Esophagus (tissue), 2 donors: ENCODE measurements at regions not wholly inside any gene's neighbourhood (a gene's known extent, or its start where the extent isn't known, plus 50 kb on each side); places are given as distances from the start of the nearest gene placed in this dataset.

Experiments used
- H3K27ac ChIP-seq, 2 donors: one replicate each; pipeline ENCODE4 v1.5.1; 2013; ENCODE audit warnings: low read depth in 2 of 2, mild to moderate bottlenecking in 2 of 2, inconsistent platforms in 1 of 2, low read length in 1 of 2, moderate library complexity in 1 of 2
- H3K27me3 ChIP-seq, 2 donors: one replicate each; pipeline ENCODE4 v1.6.1; 2013; ENCODE audit warnings: low read length in 2 of 2, control low read depth in 1 of 2, mild to moderate bottlenecking in 1 of 2; ENCODE audit not compliant: insufficient read depth in 2 of 2, control insufficient read depth in 1 of 2
- H3K36me3 ChIP-seq, 2 donors: one replicate each; pipeline ENCODE4 v1.6.1; 2013; ENCODE audit warnings: low read length in 1 of 2; ENCODE audit not compliant: control insufficient read depth in 2 of 2, insufficient read depth in 2 of 2
- H3K4me1 ChIP-seq, 2 donors: one replicate each; pipeline ENCODE4 v1.6.1; 2013; ENCODE audit warnings: low read length in 1 of 2; ENCODE audit not compliant: control insufficient read depth in 2 of 2, insufficient read depth in 2 of 2
- H3K4me3 ChIP-seq, 2 donors: one replicate each; pipeline ENCODE4 v1.5.1; 2013; ENCODE audit warnings: low read length in 2 of 2, mild to moderate bottlenecking in 2 of 2, low read depth in 1 of 2, moderate library complexity in 1 of 2
- H3K9me3 ChIP-seq, 2 donors: one replicate each; pipeline ENCODE4 v1.6.1; 2013; ENCODE audit warnings: mild to moderate bottlenecking in 2 of 2, low read depth in 1 of 2, low read length in 1 of 2, moderate library complexity in 1 of 2; ENCODE audit not compliant: control insufficient read depth in 2 of 2, insufficient read depth in 1 of 2
- WGBS, 2 donors: extraction: QIAGEN DNeasy Blood & Tissue Kit; methylation state at CpG; one replicate each; pipeline ENCODE4 v1.1.7; 2013; 5-methylcytosine and 5-hydroxymethylcytosine counted together
- donor health status: healthy with polysubstance abuse.
- donor health status: Bipolar disorder and iron deficiency.

GRCh38 chr1:172972258-172972657, 78.5 kb downstream of the TNFSF18 start:
- no peak overlapping the region for H3K4me3 ChIP-seq
- no peaks in the 10 kb centered on the region for H3K27me3 ChIP-seq
- no peaks in the 10 kb centered on the region for H3K4me1 ChIP-seq
- 58 to 70% methylated on average over 2 of the region's 2 CpGs for WGBS, 2 donors
- H3K27ac ChIP-seq, result peak overlapping the region; percentile 19 to 79
- no peaks in the 10 kb centered on the region for H3K36me3 ChIP-seq
- H3K9me3 ChIP-seq, result no peaks in the 10 kb centered on the region

GRCh38 chr1:172973424-172973823, 77.3 kb downstream of the TNFSF18 start:
- 44 to 46% methylated on average over 4 of the region's 4 CpGs for WGBS, 2 donors
- peak overlapping the region in 1 of 2 donors; percentile 42 for H3K27ac ChIP-seq
- no peaks in the 10 kb centered on the region for H3K9me3 ChIP-seq
- no peaks in the 10 kb centered on the region for H3K36me3 ChIP-seq
- H3K4me1 ChIP-seq, result no peaks in the 10 kb centered on the region
- H3K4me3 ChIP-seq, result no peak overlapping the region
- no peaks in the 10 kb centered on the region for H3K27me3 ChIP-seq

DNA sequence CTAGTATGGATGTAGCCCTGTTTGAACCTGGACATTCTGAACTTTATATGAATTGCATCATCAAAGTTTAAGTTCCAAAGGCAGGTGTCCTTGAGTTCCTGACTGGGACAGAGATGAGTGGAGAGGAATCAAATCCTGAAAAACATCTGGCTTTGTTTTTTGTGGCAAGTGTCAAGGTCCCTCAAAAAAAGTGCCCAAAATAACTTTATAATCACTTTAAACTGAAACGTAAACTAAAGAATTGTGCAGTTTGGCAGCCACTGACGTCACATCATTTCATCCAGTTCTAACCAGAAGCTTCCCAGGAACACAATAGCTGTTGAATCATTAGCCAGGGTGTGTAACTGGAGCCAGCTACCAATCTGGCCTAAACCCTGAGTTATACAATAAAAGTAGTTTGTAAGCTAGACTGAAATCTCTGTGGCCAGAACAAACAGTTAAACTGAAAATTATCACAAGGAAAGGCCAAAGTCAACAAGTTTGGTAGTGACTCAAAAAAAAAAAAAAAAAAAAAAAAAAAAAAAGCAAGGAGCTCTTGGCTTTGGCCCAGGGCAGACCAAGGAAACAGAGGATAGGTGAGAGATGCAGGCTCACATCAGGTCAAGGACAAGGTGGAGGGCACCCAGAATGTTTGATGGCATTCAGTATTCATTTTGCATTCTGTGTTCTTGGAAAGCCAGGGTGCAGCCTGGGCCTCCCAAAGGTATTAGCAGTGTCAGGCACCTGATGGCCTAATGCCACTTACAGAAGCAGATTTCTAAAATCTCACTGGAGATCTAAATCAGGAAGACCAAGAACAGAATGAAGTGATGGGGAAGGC, 74.3 kb downstream of the TNFSF18 start:
- Histone ChIP-seq H3K27ac (peak overlapping the region; percentile 86 to 89), H3K36me3 (no peaks in the 10 kb centered on the region), H3K9me3 (no peaks in the 10 kb centered on the region), H3K4me1 (no peaks in the 10 kb centered on the region), H3K4me3 (no peak overlapping the region), H3K27me3 (no peaks in the 10 kb centered on the region)
- WGBS, 2 donors, result 17 to 19% methylated on average over 2 of the region's 2 CpGs

- H3K9me3 ChIP-seq, result no peaks in the 10 kb centered on the region
- H3K27me3 ChIP-seq, result no peaks in the 10 kb centered on the region
- H3K27ac ChIP-seq, result peak overlapping the region; percentile 48 to 86
- H3K4me1 ChIP-seq, result no peaks in the 10 kb centered on the region
- WGBS, 2 donors, result 51 to 54% methylated on average over 5 of the region's 5 CpGs
- H3K4me3 ChIP-seq, result no peak overlapping the region
- no peaks in the 10 kb centered on the region for H3K36me3 ChIP-seq
Observed at GRCh38 chr1:172977296-172978017, 73.3 kb downstream of the TNFSF18 start.

GRCh38 chr1:172978595-172978994, 72.1 kb downstream of the TNFSF18 start:
- H3K27me3 ChIP-seq, result no peaks in the 10 kb centered on the region
- no peak overlapping the region for H3K4me3 ChIP-seq
- no peaks in the 10 kb centered on the region for H3K9me3 ChIP-seq
- 65 to 71% methylated on average over 3 of the region's 3 CpGs for WGBS, 2 donors
- H3K27ac ChIP-seq, result no peak overlapping the region
- H3K4me1 ChIP-seq, result no peaks in the 10 kb centered on the region
- no peaks in the 10 kb centered on the region for H3K36me3 ChIP-seq

DNA sequence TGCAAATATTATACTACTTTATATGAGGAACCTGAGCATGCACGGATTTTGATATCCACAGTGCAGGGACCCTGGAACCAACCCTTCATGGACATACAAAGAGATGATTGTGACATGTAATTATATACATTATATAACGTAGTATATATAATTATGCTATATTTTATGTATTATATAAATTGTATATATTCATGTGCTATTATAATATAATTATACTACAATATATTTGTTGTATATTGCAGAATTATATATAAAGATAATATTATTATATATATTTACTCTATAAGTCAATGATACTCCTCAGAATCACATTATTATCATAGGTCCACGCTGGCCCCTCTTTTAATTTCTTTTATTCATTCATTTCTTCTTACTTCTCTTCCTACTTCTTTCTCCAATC, 70.9 kb downstream of the TNFSF18 start:
- 75 to 86% methylated on average over 3 of the region's 3 CpGs for WGBS, 2 donors
- H3K27ac ChIP-seq, result no peak overlapping the region
- no peaks in the 10 kb centered on the region for H3K4me1 ChIP-seq
- no peaks in the 10 kb centered on the region for H3K9me3 ChIP-seq
- no peak overlapping the region for H3K4me3 ChIP-seq
- no peaks in the 10 kb centered on the region for H3K36me3 ChIP-seq
- no peaks in the 10 kb centered on the region for H3K27me3 ChIP-seq

DNA sequence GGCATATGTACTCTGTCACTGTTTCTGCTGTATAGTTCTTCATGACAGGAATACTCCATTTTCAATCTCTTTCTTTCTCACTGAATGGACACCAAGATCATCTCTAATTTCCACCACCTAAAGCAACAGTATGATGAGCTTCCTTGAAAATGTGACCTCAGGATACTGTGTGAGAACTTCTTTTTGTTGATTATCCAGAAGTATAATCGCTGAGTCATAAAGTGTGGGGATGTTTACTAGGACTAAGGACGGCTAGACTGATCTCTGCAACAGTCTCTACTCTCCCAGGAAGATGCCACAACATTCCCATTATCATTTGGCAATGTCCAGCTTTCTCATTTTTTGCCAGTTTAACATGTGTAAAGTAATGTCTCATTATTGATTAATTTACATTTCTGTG, 70.3 kb downstream of the TNFSF18 start:
- whole genome bisulfite sequencing, 2 donors, result 66 to 71% methylated on average over 2 of the region's 2 CpGs
- no peaks in the 10 kb centered on the region for H3K27me3 ChIP-seq
- H3K36me3 ChIP-seq, result no peaks in the 10 kb centered on the region
- H3K27ac ChIP-seq, result no peak overlapping the region
- H3K4me3 ChIP-seq, result no peak overlapping the region
- no peaks in the 10 kb centered on the region for H3K9me3 ChIP-seq
- no peaks in the 10 kb centered on the region for H3K4me1 ChIP-seq

- Histone ChIP-seq H3K4me1 (no peaks in the 10 kb centered on the region), H3K9me3 (no peaks in the 10 kb centered on the region), H3K27ac (no peak overlapping the region), H3K4me3 (no peak overlapping the region), H3K36me3 (no peaks in the 10 kb centered on the region), H3K27me3 (no peaks in the 10 kb centered on the region)
- WGBS, 2 donors, result 87 to 93% methylated on average over 1 of the region's 2 CpGs
Observed at GRCh38 chr1:172980971-172981370, 69.8 kb downstream of the TNFSF18 start.
